GM19351 (cell line): ENCODE measurements at regions not wholly inside any gene's neighbourhood (a gene's known extent, or its start where the extent isn't known, plus 50 kb on each side); places are given as distances from the start of the nearest gene placed in this dataset.
"Not testable (repeated sequence)": the region's sequence is repeated elsewhere in the genome, so short reads cannot be mapped to it uniquely, and the experiment has no call there.

ENCODE experiments used
- ATAC-seq: cut with Tn5 transposase; IDR thresholded peaks from one replicate; pipeline ENCODE4 v1.9.1; 2021; ENCODE audit warnings: mild to moderate bottlenecking, moderate library complexity; ENCODE audit not compliant: unreplicated experiment

- not testable (repeated sequence) for ATAC-seq
Observed at GRCh38 chr15:21024235-21024987, 158.3 kb upstream of the POTEB2 start.

GRCh38 chr15:21018176-21018575, 152.1 kb upstream of the POTEB2 start:
- ATAC-seq, result not testable (repeated sequence)

- ATAC-seq, result not testable (repeated sequence)
Observed at GRCh38 chr15:21017326-21017725, 151.2 kb upstream of the POTEB2 start.

- ATAC-seq, result not testable (repeated sequence)
Observed at GRCh38 chr15:21016589-21016988, 150.5 kb upstream of the POTEB2 start.

- ATAC-seq, result not testable (repeated sequence)
Observed at GRCh38 chr15:21015171-21015570, 149.1 kb upstream of the POTEB2 start.

- not testable (repeated sequence) for ATAC-seq
Observed at GRCh38 chr15:21013308-21013707, 147.2 kb upstream of the POTEB2 start.

GRCh38 chr15:21009651-21010050, 143.5 kb upstream of the POTEB2 start:
- ATAC-seq, result not testable (repeated sequence)

GRCh38 chr15:21003459-21003858, 137.3 kb upstream of the POTEB2 start:
- ATAC-seq, result not testable (repeated sequence)

- not testable (repeated sequence) for ATAC-seq
Observed at GRCh38 chr15:21001950-21002349, 135.8 kb upstream of the POTEB2 start.

GRCh38 chr15:20991691-20992090, 125.6 kb upstream of the POTEB2 start:
- not testable (repeated sequence) for ATAC-seq

GRCh38 chr15:20991253-20991652, 125.1 kb upstream of the POTEB2 start:
- not testable (repeated sequence) for ATAC-seq

GRCh38 chr15:20986775-20987174, 120.7 kb upstream of the POTEB2 start:
- not testable (repeated sequence) for ATAC-seq

- peak; percentile 88 for ATAC-seq
Observed at GRCh38 chr15:20978057-20978456, 111.9 kb upstream of the POTEB2 start.

- not testable (repeated sequence) for ATAC-seq
Observed at GRCh38 chr15:20972762-20973161, 106.6 kb upstream of the POTEB2 start.

GRCh38 chr15:20959299-20959698, 93.2 kb upstream of the POTEB2 start:
- not testable (repeated sequence) for ATAC-seq

GRCh38 chr15:20929322-20929721, 63.2 kb upstream of the POTEB2 start:
- not testable (repeated sequence) for ATAC-seq
